Colonic mucosa (tissue), 4 donors: ENCODE measurements at regions not wholly inside any gene's neighbourhood (a gene's known extent, or its start where the extent isn't known, plus 50 kb on each side); places are given as distances from the start of the nearest gene placed in this dataset.

Experiments used
- DNase-seq: peaks from one replicate; pipeline ENCODE4 v3.0.0-alpha.2; 2020
- H3K27ac ChIP-seq: fragments of 200-600 bp; one replicate; pipeline ENCODE4 v1.8.0; 2021
- H3K27me3 ChIP-seq: fragments of 200-600 bp; one replicate; pipeline ENCODE4 v1.8.0; 2021
- H3K36me3 ChIP-seq: fragments of 200-600 bp; one replicate; pipeline ENCODE4 v1.8.0; 2021
- H3K4me1 ChIP-seq: fragments of 200-600 bp; one replicate; pipeline ENCODE4 v1.8.0; 2021; ENCODE audit warnings: mild to moderate bottlenecking
- H3K4me3 ChIP-seq: fragments of 200-600 bp; one replicate; pipeline ENCODE4 v1.8.0; 2021
- H3K9ac ChIP-seq, 2 donors: one replicate each; pipeline ENCODE4 v1.7.0; 2013; ENCODE audit warnings: control low read depth in 2 of 2, low read depth in 2 of 2, low read length in 2 of 2
- H3K9me3 ChIP-seq: fragments of 200-600 bp; one replicate; pipeline ENCODE4 v1.8.0; 2021
- intact Hi-C: fragments of 100-400 bp; cut with DNase I; formaldehyde crosslinking; loops from one replicate; pipeline ENCODE4 v1.14.1; 2022
- TF ChIP-seq, protein P1 (sequence below): fragments of 200-600 bp; IDR thresholded peaks from one replicate; pipeline ENCODE4 v1.8.0; 2022; ENCODE audit warnings: antibody characterized with exemption, mild to moderate bottlenecking
- donor health status: healthy.
- donor health status: DM: no; HTN: no; CAD: no.
- donor health status: DM: no; HTN: no; CAD: no.

DNA sequence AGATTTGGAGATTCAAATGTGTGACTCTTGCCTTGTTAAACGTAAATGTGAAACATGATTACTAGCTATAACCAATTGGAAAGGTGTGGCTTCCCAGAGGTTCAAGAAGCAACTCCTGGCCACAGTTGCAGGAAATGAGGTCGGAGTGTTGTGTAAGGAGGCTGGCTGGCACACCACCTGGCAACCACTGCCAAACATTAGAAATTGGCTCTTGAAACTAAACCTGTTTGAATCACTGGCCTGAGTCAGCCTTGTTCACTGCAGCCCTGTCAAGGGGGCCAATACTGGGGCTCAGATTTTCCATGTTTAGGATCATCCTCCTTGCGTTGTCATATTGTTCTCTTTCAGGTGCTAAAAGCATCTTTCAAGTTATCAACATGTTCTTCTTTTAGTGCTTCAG is 206.3 kb downstream of the ARL6IP6 start:
- Histone ChIP-seq H3K9me3 (no peaks in the 10 kb centered on the region), H3K4me1 (no peaks in the 10 kb centered on the region), H3K9ac (no peak overlapping the region), H3K4me3 (no peak overlapping the region), H3K27ac (no peak overlapping the region), H3K36me3 (no peaks in the 10 kb centered on the region), H3K27me3 (no peaks in the 10 kb centered on the region)
- no peak for DNase-seq
- TF ChIP-seq, protein P1, sequence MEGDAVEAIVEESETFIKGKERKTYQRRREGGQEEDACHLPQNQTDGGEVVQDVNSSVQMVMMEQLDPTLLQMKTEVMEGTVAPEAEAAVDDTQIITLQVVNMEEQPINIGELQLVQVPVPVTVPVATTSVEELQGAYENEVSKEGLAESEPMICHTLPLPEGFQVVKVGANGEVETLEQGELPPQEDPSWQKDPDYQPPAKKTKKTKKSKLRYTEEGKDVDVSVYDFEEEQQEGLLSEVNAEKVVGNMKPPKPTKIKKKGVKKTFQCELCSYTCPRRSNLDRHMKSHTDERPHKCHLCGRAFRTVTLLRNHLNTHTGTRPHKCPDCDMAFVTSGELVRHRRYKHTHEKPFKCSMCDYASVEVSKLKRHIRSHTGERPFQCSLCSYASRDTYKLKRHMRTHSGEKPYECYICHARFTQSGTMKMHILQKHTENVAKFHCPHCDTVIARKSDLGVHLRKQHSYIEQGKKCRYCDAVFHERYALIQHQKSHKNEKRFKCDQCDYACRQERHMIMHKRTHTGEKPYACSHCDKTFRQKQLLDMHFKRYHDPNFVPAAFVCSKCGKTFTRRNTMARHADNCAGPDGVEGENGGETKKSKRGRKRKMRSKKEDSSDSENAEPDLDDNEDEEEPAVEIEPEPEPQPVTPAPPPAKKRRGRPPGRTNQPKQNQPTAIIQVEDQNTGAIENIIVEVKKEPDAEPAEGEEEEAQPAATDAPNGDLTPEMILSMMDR: no peak
- intact Hi-C loops: loop anchor here (5.0 kb wide), 2 partner anchors 368 to 553 kb away; partner anchors contain the start of gene RPRM

DNA sequence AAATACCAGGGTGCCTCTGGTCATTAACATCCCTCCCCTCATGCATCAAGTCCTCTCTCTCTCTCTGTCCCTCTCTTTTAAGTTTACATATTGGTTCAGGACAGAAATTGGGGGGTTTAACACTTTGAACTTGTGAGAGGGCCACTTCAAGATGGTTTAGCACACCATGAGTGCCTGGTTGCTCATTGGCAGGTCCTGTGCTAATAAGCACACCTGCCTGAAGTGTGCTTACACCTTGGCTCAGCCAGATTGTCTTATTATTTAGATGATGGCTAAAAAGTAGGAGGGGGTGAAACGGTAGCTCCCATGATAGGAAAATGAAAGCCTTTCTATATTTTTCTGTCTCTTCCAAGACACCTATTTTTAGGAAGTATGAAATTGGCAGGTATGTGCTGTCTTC is 205.8 kb downstream of the ARL6IP6 start:
- TF ChIP-seq, protein P1: no peak
- Histone ChIP-seq H3K27ac (no peak overlapping the region), H3K4me1 (no peaks in the 10 kb centered on the region), H3K9ac (no peak overlapping the region), H3K36me3 (no peaks in the 10 kb centered on the region), H3K4me3 (no peak overlapping the region), H3K27me3 (no peaks in the 10 kb centered on the region), H3K9me3 (no peaks in the 10 kb centered on the region)
- intact Hi-C loops: no loop called here
- DNase-seq: no peak

DNA sequence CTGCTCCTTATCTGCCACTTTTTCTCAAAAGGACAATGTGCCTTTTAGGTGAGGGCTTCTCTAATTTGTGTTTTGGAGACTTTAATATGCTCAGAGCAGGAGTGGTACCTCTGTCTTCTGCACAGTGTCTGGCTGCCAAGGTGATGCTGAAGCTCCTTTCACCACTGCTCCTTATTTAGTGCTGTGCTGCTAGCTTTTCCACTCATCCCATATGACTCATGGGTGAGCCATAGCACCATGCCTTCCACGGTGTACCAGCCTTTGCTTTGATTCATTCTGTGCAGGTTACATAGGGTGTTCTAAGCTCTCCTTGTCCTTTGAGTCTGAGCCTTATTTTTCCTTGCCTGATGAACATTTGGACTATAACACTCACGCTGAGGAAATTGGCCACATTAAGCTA is 202.4 kb downstream of the ARL6IP6 start:
- no peak for DNase-seq
- intact Hi-C loops: no loop called here
- H3K9me3 ChIP-seq: no peaks in the 10 kb centered on the region
- TF ChIP-seq, protein P1: no peak
- H3K27ac ChIP-seq: no peak overlapping the region
- H3K36me3 ChIP-seq: no peaks in the 10 kb centered on the region
- H3K27me3 ChIP-seq: no peaks in the 10 kb centered on the region
- H3K4me3 ChIP-seq: no peak overlapping the region
- H3K9ac ChIP-seq: no peak overlapping the region
- H3K4me1 ChIP-seq: no peaks in the 10 kb centered on the region

DNA sequence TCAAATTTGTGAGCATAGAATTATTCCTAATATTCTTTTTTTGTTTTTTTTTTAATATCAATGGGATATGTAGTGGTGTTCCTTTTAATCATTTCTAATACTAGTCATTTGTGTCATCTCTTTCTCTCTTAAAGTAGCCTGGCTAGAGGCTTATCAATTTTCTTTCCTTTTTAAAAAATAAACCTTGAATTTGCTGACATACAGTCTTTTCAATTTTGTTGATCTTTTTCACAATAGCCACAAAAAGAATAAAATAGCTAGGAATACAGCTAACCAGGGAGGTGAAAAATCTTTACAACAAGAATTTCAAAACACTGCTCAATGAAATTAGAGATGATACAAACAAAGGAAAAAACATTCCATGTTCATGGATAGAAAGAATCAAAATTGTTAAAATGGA is 192.6 kb downstream of the ARL6IP6 start:
- Histone ChIP-seq H3K9ac (no peak overlapping the region), H3K4me1 (no peaks in the 10 kb centered on the region), H3K4me3 (no peak overlapping the region), H3K9me3 (no peaks in the 10 kb centered on the region), H3K27ac (no peak overlapping the region), H3K36me3 (no peaks in the 10 kb centered on the region), H3K27me3 (no peaks in the 10 kb centered on the region)
- TF ChIP-seq, protein P1: no peak
- intact Hi-C loops: no loop called here
- no peak for DNase-seq

DNA sequence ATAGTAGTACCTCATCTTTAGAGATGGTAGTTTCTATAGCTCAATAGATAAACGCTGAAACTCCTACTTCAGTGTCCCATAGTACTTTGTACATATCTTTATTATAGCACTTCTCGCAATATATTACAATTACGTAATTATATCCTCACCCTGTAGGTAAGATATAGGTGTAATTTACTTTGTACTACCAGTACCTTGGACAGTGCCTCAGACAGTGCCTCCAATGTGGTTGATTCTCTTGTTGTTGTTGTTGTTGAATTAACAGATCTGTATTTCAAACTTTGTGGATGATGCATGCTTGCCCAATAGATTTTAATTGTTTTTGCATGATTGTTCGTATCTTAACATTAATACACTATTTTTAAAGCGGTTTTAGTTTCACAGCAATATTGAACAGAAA is 188.6 kb downstream of the ARL6IP6 start:
- no peak for DNase-seq
- H3K4me3 ChIP-seq: no peak overlapping the region
- intact Hi-C loops: no loop called here
- H3K27me3 ChIP-seq: no peaks in the 10 kb centered on the region
- no peak overlapping the region for H3K9ac ChIP-seq
- H3K36me3 ChIP-seq: no peaks in the 10 kb centered on the region
- no peak overlapping the region for H3K27ac ChIP-seq
- TF ChIP-seq, protein P1: no peak
- no peaks in the 10 kb centered on the region for H3K9me3 ChIP-seq
- H3K4me1 ChIP-seq: no peaks in the 10 kb centered on the region

DNA sequence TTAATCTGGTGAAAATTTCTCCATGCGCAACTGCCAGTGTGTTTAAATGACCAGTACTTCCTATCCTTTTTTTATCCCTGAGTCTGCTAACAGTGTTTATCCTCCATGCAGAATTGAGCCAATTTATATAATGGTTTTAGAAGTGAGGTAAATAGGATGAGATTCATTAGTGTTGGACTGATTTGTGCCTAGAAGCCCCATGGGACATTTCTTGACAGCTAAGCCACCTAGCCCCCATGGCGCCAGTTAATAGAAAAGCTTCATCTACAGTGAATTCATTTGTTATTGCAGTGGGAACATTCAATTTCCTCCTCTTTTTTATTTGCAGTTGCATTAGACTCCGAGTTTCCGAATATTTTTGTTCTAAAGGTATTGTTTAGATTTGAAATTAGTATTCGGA is 175.6 kb downstream of the ARL6IP6 start:
- intact Hi-C loops: no loop called here
- TF ChIP-seq, protein P1: no peak
- no peaks in the 10 kb centered on the region for H3K4me1 ChIP-seq
- no peak overlapping the region for H3K4me3 ChIP-seq
- no peak overlapping the region for H3K9ac ChIP-seq
- H3K36me3 ChIP-seq: no peaks in the 10 kb centered on the region
- no peak for DNase-seq
- H3K27me3 ChIP-seq: no peaks in the 10 kb centered on the region
- no peaks in the 10 kb centered on the region for H3K9me3 ChIP-seq
- H3K27ac ChIP-seq: no peak overlapping the region
